MCF 10A (cell line): ENCODE measurements at regions not wholly inside any gene's neighbourhood (a gene's known extent, or its start where the extent isn't known, plus 50 kb on each side); places are given as distances from the start of the nearest gene placed in this dataset.

ENCODE experiments used
- BruUV-seq: library from RNA; stranded (reverse); fragments of 400-500 nt; replicated peaks from 2 replicates; lab custom pipeline; 2021; lab: Mats Ljungman, UMichigan
- CTCF ChIA-PET: fragments of 300-600 bp; sonication (Branson Sonifier 250); formaldehyde crosslinking; extraction: SDS; loops from one replicate; lab custom pipeline; 2021; ENCODE audit warnings: antibody characterized with exemption, inconsistent platforms; lab: Yijun Ruan, JAX
- POLR2A ChIA-PET: fragments of 300-600, 350-650 bp; sonication (Branson Sonifier 250); formaldehyde crosslinking; extraction: SDS; loops from one replicate; lab custom pipeline; 2020; ENCODE audit warnings: antibody characterized with exemption, inconsistent platforms; lab: Yijun Ruan, JAX
- DNase-seq: peaks from one replicate; pipeline ENCODE4 v3.0.0-alpha.2; 2018; ENCODE audit not compliant: unreplicated experiment
- H3K27ac Mint-ChIP-seq: one replicate; pipeline ENCODE4 v1.8.0; 2022; ENCODE audit warnings: mild to moderate bottlenecking, low read depth, mixed read lengths; ENCODE audit not compliant: unreplicated experiment
- H3K27me3 Mint-ChIP-seq: one replicate; pipeline ENCODE4 v1.8.0; 2022; ENCODE audit warnings: mixed read lengths; ENCODE audit not compliant: insufficient read depth, unreplicated experiment
- H3K36me3 Mint-ChIP-seq: one replicate; pipeline ENCODE4 v1.8.0; 2022; ENCODE audit warnings: mild to moderate bottlenecking, moderate library complexity, mixed read lengths; ENCODE audit not compliant: insufficient read depth, unreplicated experiment
- H3K4me1 Mint-ChIP-seq: one replicate; pipeline ENCODE4 v1.8.0; 2022; ENCODE audit warnings: mixed read lengths; ENCODE audit not compliant: insufficient read depth, unreplicated experiment
- H3K4me3 Mint-ChIP-seq: one replicate; pipeline ENCODE4 v1.8.0; 2022; ENCODE audit warnings: mild to moderate bottlenecking, moderate library complexity, mixed read lengths; ENCODE audit not compliant: unreplicated experiment
- H3K9me3 Mint-ChIP-seq: one replicate; pipeline ENCODE4 v1.8.0; 2022; ENCODE audit warnings: mixed read lengths; ENCODE audit not compliant: unreplicated experiment
- intact Hi-C: fragments of 100-400 bp; cut with micrococcal nuclease; formaldehyde crosslinking; loops from 2 replicates; pipeline ENCODE4 v1.14.1; 2022
- TF ChIP-seq, protein P1 (sequence below): fragments of 200-600 bp; IDR thresholded peaks from one replicate; pipeline ENCODE4 v1.8.0; 2022; ENCODE audit warnings: antibody characterized with exemption, mild to moderate bottlenecking; ENCODE audit not compliant: unreplicated experiment

GRCh38 chr4:129387666-129388065, 291.7 kb downstream of the C4orf33 start:
- CTCF ChIA-PET, result interaction anchor here (0.6 to 1.5 kb wide), 2 partner anchors 25 to 45 kb away, joined by 4 to 6 read pairs; no protein-coding TSS in a partner anchor
- H3K4me1 Mint-ChIP-seq, result peaks cover 7% of the 10 kb centered on the region
- POLR2A ChIA-PET, result no interaction called here

DNA sequence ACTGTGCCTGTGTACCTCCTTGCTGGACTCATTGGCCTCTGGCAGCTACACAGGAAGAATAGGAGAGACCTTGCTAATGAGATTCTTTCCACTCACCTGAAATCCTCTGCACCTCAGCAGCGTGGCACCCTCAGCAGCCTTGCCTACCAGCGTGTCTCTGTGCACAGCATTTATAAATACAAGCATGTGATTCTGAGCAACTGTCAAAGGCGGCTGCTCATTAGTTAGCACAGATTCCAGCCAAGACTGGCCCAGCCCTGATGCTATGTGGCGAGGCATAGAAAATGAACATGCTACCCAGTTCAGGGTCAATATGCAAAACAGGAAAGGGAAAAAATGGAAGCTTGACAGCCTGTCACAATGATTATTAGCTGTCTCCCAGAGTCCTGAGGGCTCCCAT, 298.0 kb downstream of the C4orf33 start:
- POLR2A ChIA-PET, result no interaction called here
- intact Hi-C loops, result no loop called here
- Mint-ChIP-seq H3K9me3 (peaks cover 2% of the 10 kb centered on the region), H3K4me3 (no peak overlapping the region), H3K4me1 (peaks cover 6% of the 10 kb centered on the region), H3K27me3 (no peaks in the 10 kb centered on the region), H3K36me3 (no peaks in the 10 kb centered on the region), H3K27ac (no peak overlapping the region)
- TF ChIP-seq, protein P1, sequence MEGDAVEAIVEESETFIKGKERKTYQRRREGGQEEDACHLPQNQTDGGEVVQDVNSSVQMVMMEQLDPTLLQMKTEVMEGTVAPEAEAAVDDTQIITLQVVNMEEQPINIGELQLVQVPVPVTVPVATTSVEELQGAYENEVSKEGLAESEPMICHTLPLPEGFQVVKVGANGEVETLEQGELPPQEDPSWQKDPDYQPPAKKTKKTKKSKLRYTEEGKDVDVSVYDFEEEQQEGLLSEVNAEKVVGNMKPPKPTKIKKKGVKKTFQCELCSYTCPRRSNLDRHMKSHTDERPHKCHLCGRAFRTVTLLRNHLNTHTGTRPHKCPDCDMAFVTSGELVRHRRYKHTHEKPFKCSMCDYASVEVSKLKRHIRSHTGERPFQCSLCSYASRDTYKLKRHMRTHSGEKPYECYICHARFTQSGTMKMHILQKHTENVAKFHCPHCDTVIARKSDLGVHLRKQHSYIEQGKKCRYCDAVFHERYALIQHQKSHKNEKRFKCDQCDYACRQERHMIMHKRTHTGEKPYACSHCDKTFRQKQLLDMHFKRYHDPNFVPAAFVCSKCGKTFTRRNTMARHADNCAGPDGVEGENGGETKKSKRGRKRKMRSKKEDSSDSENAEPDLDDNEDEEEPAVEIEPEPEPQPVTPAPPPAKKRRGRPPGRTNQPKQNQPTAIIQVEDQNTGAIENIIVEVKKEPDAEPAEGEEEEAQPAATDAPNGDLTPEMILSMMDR, result no peak
- no peak for DNase-seq
- BruUV-seq, result no TSS peak
- CTCF ChIA-PET, result interaction anchor here (1.0 kb wide), 1 partner anchor 238 kb away, joined by 3 read pairs; no protein-coding TSS in a partner anchor

More at GRCh38 chr4:129387666-129388065, 291.7 kb downstream of the C4orf33 start:
- Mint-ChIP-seq H3K27ac (no peak overlapping the region), H3K36me3 (no peaks in the 10 kb centered on the region), H3K27me3 (no peaks in the 10 kb centered on the region), H3K9me3 (no peaks in the 10 kb centered on the region), H3K4me3 (no peak overlapping the region)
- intact Hi-C loops, result no loop called here
- no TSS peak for BruUV-seq
- no peak for DNase-seq
- TF ChIP-seq, protein P1, result no peak

DNA sequence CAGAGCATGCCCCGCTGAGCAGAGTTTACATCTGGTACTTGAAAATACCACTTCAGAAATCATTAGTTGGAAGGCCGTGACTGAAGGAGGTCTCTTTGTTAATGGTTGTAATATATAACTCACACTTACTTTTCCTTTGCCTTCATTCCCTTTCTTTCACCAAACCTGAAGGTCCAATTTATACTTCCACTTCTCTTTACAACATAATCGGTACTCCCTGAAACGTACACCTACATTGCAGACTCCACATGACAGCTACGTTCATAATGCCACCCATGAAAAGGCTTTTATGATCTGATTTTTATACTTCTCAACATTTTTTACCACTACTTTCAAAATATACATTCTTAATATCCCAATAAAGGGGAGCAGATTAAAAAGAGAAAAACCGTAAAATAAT, 298.7 kb downstream of the C4orf33 start:
- ChIA-PET POLR2A (no interaction called here), CTCF (no interaction called here)
- Mint-ChIP-seq H3K4me3 (no peak overlapping the region), H3K4me1 (peaks cover 6% of the 10 kb centered on the region), H3K27ac (no peak overlapping the region), H3K27me3 (no peaks in the 10 kb centered on the region), H3K9me3 (peaks cover 6% of the 10 kb centered on the region), H3K36me3 (no peaks in the 10 kb centered on the region)
- no TSS peak for BruUV-seq
- TF ChIP-seq, protein P1, result no peak
- intact Hi-C loops, result no loop called here
- no peak for DNase-seq

- H3K4me1 Mint-ChIP-seq, result no peaks in the 10 kb centered on the region
- ChIA-PET POLR2A (no interaction called here), CTCF (no interaction called here)
- no TSS peak for BruUV-seq
- H3K36me3 Mint-ChIP-seq, result no peaks in the 10 kb centered on the region
- no peaks in the 10 kb centered on the region for H3K27me3 Mint-ChIP-seq
- H3K27ac Mint-ChIP-seq, result no peak overlapping the region
- H3K9me3 Mint-ChIP-seq, result peaks cover 5% of the 10 kb centered on the region
- intact Hi-C loops, result no loop called here
- TF ChIP-seq, protein P1, result no peak
- no peak overlapping the region for H3K4me3 Mint-ChIP-seq
- DNase-seq, result no peak
These were observed 307.9 kb downstream of the C4orf33 start for GRCh38 chr4:129403848-129404247.
